WERI-Rb-1 (cell line): ENCODE measurements at regions not wholly inside any gene's neighbourhood (a gene's known extent, or its start where the extent isn't known, plus 50 kb on each side); places are given as distances from the start of the nearest gene placed in this dataset.

Experiments
- DNase-seq: peaks from one replicate; pipeline ENCODE4 v3.0.0-alpha.2; 2020
- H3K27ac ChIP-seq: fragments of 250-450 bp; sonication (Bioruptor Pico); 2 replicates; pipeline ENCODE4 v1.5.1; 2020; ENCODE audit warnings: mild to moderate bottlenecking, moderate library complexity
- H3K27me3 ChIP-seq: fragments of 250-450 bp; sonication (Bioruptor Pico); 2 replicates; pipeline ENCODE4 v1.5.1; 2021; ENCODE audit warnings: mild to moderate bottlenecking, low read depth, moderate library complexity; ENCODE audit not compliant: insufficient read depth, severe bottlenecking
- H3K36me3 ChIP-seq: fragments of 250-450 bp; sonication (Bioruptor Pico); 2 replicates; pipeline ENCODE4 v1.5.1; 2020; ENCODE audit warnings: mild to moderate bottlenecking, moderate library complexity
- H3K4me3 ChIP-seq: 2 replicates; pipeline ENCODE4 v1.5.1; 2011; ENCODE audit warnings: low read depth, mild to moderate bottlenecking, control low read depth, low read length
- H3K9me3 ChIP-seq: fragments of 250-450 bp; sonication (Bioruptor Pico); 2 replicates; pipeline ENCODE4 v1.5.1; 2021; ENCODE audit warnings: mild to moderate bottlenecking, moderate library complexity; ENCODE audit not compliant: severe bottlenecking
- TF ChIP-seq, protein P1 (sequence below): IDR thresholded peaks from 2 replicates; pipeline ENCODE4 v1.5.1; 2011; ENCODE audit warnings: low read depth, mild to moderate bottlenecking, control low read depth, inconsistent platforms, low read length

DNA sequence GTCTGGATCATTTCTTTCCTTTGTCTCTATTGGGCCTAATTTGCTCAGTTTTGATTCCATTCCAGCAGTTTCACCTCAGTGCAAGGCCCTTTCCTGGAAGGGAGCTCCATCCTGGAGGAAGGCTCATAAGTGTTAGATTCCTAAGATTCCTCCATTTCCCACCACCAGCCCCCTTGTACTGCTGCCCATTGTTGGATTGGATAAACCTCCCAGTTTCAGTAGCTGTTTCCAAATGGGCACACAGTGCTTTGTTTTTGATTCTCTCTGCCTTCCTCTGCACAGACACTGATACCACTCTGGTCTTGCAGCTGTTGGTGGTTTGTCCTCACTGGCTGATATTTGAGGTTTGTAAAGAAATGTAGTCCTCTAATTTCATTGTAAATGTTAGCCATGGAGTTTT, 158.9 kb downstream of the SLC15A5 start:
- Histone ChIP-seq H3K27me3 (no peaks in the 10 kb centered on the region), H3K27ac (no peak overlapping the region), H3K9me3 (no peaks in the 10 kb centered on the region), H3K36me3 (no peaks in the 10 kb centered on the region), H3K4me3 (no peak overlapping the region)
- TF ChIP-seq, protein P1, sequence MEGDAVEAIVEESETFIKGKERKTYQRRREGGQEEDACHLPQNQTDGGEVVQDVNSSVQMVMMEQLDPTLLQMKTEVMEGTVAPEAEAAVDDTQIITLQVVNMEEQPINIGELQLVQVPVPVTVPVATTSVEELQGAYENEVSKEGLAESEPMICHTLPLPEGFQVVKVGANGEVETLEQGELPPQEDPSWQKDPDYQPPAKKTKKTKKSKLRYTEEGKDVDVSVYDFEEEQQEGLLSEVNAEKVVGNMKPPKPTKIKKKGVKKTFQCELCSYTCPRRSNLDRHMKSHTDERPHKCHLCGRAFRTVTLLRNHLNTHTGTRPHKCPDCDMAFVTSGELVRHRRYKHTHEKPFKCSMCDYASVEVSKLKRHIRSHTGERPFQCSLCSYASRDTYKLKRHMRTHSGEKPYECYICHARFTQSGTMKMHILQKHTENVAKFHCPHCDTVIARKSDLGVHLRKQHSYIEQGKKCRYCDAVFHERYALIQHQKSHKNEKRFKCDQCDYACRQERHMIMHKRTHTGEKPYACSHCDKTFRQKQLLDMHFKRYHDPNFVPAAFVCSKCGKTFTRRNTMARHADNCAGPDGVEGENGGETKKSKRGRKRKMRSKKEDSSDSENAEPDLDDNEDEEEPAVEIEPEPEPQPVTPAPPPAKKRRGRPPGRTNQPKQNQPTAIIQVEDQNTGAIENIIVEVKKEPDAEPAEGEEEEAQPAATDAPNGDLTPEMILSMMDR = no peak
- DNase-seq = no peak

DNA sequence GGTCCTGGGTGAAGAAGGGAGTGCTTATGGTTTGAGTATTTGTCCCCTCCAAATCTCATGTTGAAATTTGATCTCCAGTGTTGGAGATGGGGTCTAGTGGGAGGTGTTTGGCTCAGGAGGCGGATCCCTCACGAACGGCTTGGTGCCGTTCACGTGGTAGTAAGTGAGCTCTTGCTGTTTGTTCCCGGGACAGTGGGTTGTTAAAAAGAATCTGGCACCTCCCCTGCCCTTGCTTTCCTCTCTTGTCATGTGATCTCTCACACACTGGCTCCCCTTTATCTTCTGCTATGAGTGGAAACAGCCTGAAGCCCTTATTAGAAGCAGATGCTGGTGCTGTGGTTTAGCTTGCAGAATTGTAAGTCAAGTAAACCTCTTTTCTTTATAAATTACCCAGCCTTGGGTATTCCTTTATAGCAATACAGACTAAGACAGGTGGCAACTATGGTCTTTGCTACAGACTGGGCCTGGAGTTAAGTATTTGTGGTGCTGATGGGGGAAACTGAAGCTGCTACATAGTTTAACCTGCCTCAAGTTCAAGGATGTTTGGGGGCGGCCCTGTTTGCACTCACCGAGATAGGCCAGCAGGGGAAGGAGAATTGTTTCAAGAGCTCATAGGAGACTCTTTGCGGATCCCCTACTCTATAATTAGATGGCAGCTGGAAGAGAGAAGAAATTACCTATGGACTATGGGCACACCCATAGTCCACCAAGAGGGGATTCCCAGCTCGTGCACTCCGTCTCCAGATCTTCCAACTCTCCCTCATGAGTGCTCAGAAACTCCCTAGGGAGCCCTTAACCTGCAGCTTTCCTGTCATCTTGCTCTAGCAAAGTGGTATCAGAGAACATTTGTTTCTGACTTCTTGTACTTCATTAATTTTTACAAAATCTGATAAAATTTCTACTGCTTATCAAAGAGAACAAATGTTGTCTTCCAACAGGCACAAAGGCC, 164.6 kb downstream of the SLC15A5 start:
- peak; percentile 24 for DNase-seq
- no peak overlapping the region for H3K4me3 ChIP-seq

DNA sequence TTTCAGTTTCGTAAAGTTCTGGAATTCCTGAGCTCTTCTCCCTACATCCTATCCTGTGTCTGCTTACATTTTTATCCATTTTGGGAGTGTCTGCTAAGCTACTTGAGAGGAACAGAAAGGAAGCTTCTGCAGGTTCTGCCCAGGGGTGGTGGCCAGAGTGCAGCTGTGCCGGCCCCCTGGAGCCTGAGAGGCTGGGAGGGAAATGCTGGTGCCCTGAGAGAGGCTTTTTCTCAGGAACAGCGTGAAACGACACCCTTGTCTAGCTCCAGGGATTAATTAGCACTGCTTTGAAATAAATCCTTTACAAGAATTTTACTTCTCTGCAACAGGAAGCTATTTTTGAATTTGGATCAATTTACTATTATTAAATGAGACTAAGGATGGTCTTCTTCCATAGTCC, 165.4 kb downstream of the SLC15A5 start:
- H3K27ac ChIP-seq = no peak overlapping the region
- no peaks in the 10 kb centered on the region for H3K9me3 ChIP-seq
- TF ChIP-seq, protein P1 = no peak
- no peaks in the 10 kb centered on the region for H3K36me3 ChIP-seq
- H3K27me3 ChIP-seq = no peaks in the 10 kb centered on the region
- H3K4me3 ChIP-seq = no peak overlapping the region
- DNase-seq = no peak

More for the DNA sequence above, 164.6 kb downstream of the SLC15A5 start:
- Histone ChIP-seq H3K36me3 (no peaks in the 10 kb centered on the region), H3K27ac (no peak overlapping the region), H3K9me3 (no peaks in the 10 kb centered on the region), H3K27me3 (no peaks in the 10 kb centered on the region)
- TF ChIP-seq, protein P1 = no peak

DNA sequence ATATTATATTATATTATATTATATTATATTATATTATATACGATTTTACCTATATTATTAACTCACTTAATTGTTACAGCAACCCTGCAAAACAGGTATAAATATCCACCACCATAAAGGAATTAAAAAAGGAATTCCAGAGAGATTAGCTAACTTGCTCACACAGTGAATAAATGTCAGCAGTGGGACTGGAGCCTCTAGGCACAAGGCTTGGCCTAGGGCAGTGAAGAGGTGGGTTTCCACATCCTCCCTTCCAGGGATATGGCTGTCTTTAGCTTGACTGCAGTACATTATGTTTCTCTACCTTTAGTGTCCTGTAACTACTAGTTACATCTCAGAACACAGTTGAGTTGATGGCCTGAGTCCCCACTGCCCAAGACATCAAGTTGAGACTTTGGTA, 166.9 kb downstream of the SLC15A5 start:
- TF ChIP-seq, protein P1 = no peak
- no peaks in the 10 kb centered on the region for H3K27me3 ChIP-seq
- H3K36me3 ChIP-seq = no peaks in the 10 kb centered on the region
- H3K27ac ChIP-seq = no peak overlapping the region
- H3K9me3 ChIP-seq = no peaks in the 10 kb centered on the region
- H3K4me3 ChIP-seq = no peak overlapping the region
- no peak for DNase-seq

DNA sequence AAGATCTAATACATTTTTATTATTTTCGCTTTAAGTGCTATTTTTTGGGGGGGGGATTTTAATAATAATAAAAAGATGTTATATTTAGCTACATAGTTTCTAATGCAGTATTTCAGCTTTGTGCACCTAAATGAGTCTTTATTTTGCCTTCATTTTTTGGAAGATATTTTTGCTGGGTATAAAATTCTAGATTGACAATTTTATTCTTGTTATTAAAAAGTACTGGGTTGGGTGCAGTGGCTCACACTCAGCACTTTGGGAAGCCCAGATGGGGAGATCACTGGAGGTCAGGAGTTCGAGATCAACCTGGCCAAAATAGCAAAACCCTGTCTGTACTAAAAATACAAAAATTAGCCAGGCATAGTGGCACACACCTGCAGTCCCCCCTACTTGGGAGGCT, 173.6 kb downstream of the SLC15A5 start:
- Histone ChIP-seq H3K27ac (no peak overlapping the region), H3K4me3 (no peak overlapping the region), H3K27me3 (no peaks in the 10 kb centered on the region), H3K9me3 (peaks cover 6% of the 10 kb centered on the region), H3K36me3 (no peaks in the 10 kb centered on the region)
- TF ChIP-seq, protein P1 = no peak
- DNase-seq = no peak
